ENCODE measurements at regions not wholly inside any gene's neighbourhood (a gene's known extent, or its start where the extent isn't known, plus 50 kb on each side); places are given as distances from the start of the nearest gene placed in this dataset.

- ChIA-PET CTCF (no interaction called here), POLR2A (no interaction called here)
- no peak for DNase-seq (ENCODE audit: extremely low spot score)
- TF ChIP-seq TARDBP (IDR thresholded peaks at IDR 0.05), result no peak
These were observed 126.4 kb downstream of the LCA5 start for GRCh38 chr6:79410806-79411205.

GRCh38 chr6:79408256-79408974 is 128.8 kb downstream of the LCA5 start:
- POLR2A ChIA-PET, result no interaction called here
- CTCF ChIA-PET, result no interaction called here
- no peak for DNase-seq (ENCODE audit: extremely low spot score)
- no peak for TF ChIP-seq CTBP1 (IDR thresholded peaks at IDR 0.05; ENCODE audit: borderline replicate concordance)
- TF ChIP-seq FOXM1 (IDR thresholded peaks at IDR 0.05; ENCODE audit: borderline replicate concordance), result no peak
- TF ChIP-seq NFRKB (IDR thresholded peaks at IDR 0.05), result no peak
- TF ChIP-seq PKNOX1 (IDR thresholded peaks at IDR 0.05), result no peak
- TF ChIP-seq L3MBTL2 (conservative IDR thresholded peaks at IDR 0.05), result no peak
- no peak for TF ChIP-seq BHLHE40 (IDR thresholded peaks at IDR 0.05; ENCODE audit: borderline replicate concordance)

- ChIA-PET CTCF (no interaction called here), POLR2A (interaction anchor here (0.6 kb wide), 1 partner anchor 559 kb away, joined by 3 read pairs; no protein-coding TSS in a partner anchor)
- no peak for DNase-seq (ENCODE audit: extremely low spot score)
These were observed 132.6 kb downstream of the LCA5 start for GRCh38 chr6:79404677-79405076.

GRCh38 chr6:79404261-79404660 is 133.0 kb downstream of the LCA5 start:
- no peak for DNase-seq (ENCODE audit: extremely low spot score)
- ChIA-PET POLR2A (interaction anchor here (0.6 kb wide), 1 partner anchor 559 kb away, joined by 3 read pairs; no protein-coding TSS in a partner anchor), CTCF (no interaction called here)
- TF ChIP-seq BHLHE40 (IDR thresholded peaks at IDR 0.05; ENCODE audit: borderline replicate concordance) (no peak), CTBP1 (IDR thresholded peaks at IDR 0.05; ENCODE audit: borderline replicate concordance) (no peak), ARNT (IDR thresholded peaks at IDR 0.05) (no peak), PKNOX1 (IDR thresholded peaks at IDR 0.05) (no peak), FOXM1 (IDR thresholded peaks at IDR 0.05; ENCODE audit: borderline replicate concordance) (no peak), NFRKB (IDR thresholded peaks at IDR 0.05) (no peak), FOXA1 (IDR thresholded peaks at IDR 0.05) (no peak), ELF4 (IDR thresholded peaks at IDR 0.05) (no peak), SUZ12 (IDR thresholded peaks at IDR 0.05) (no peak), LEF1 (IDR thresholded peaks at IDR 0.05; ENCODE audit: borderline replicate concordance) (no peak), HDGF (IDR thresholded peaks at IDR 0.05; ENCODE audit: borderline replicate concordance) (no peak), TARDBP (IDR thresholded peaks at IDR 0.05) (no peak), SP1 (IDR thresholded peaks at IDR 0.05) (no peak)

More at GRCh38 chr6:79404677-79405076, 132.6 kb downstream of the LCA5 start:
- no peak for TF ChIP-seq ZNF384 (IDR thresholded peaks at IDR 0.05)

GRCh38 chr6:79403563-79403962 is 133.7 kb downstream of the LCA5 start:
- POLR2A ChIA-PET, result no interaction called here
- CTCF ChIA-PET, result no interaction called here

GRCh38 chr6:79403086-79403485 is 134.1 kb downstream of the LCA5 start:
- TF ChIP-seq FOXK2 (IDR thresholded peaks at IDR 0.05), result no peak
- no peak for TF ChIP-seq HDGF (IDR thresholded peaks at IDR 0.05; ENCODE audit: borderline replicate concordance)
- TF ChIP-seq PKNOX1 (IDR thresholded peaks at IDR 0.05), result no peak
- no peak for TF ChIP-seq ZNF384 (IDR thresholded peaks at IDR 0.05)
- TF ChIP-seq SUZ12 (IDR thresholded peaks at IDR 0.05), result no peak
- TF ChIP-seq FOXA1 (IDR thresholded peaks at IDR 0.05), result no peak
- TF ChIP-seq TARDBP (IDR thresholded peaks at IDR 0.05), result no peak
- DNase-seq (ENCODE audit: extremely low spot score), result no peak
- ChIA-PET CTCF (no interaction called here), POLR2A (no interaction called here)

More at GRCh38 chr6:79403563-79403962, 133.7 kb downstream of the LCA5 start:
- TF ChIP-seq PKNOX1 (IDR thresholded peaks at IDR 0.05) (no peak), SP1 (IDR thresholded peaks at IDR 0.05) (no peak), TARDBP (IDR thresholded peaks at IDR 0.05) (no peak), BHLHE40 (IDR thresholded peaks at IDR 0.05; ENCODE audit: borderline replicate concordance) (no peak), FOXK2 (IDR thresholded peaks at IDR 0.05) (no peak), L3MBTL2 (conservative IDR thresholded peaks at IDR 0.05) (no peak), FOXA1 (IDR thresholded peaks at IDR 0.05) (no peak), FOXM1 (IDR thresholded peaks at IDR 0.05; ENCODE audit: borderline replicate concordance) (no peak), HDGF (IDR thresholded peaks at IDR 0.05; ENCODE audit: borderline replicate concordance) (no peak), SUZ12 (IDR thresholded peaks at IDR 0.05) (no peak), ARNT (IDR thresholded peaks at IDR 0.05) (no peak), NFRKB (IDR thresholded peaks at IDR 0.05) (no peak), LEF1 (IDR thresholded peaks at IDR 0.05; ENCODE audit: borderline replicate concordance) (no peak)
- DNase-seq (ENCODE audit: extremely low spot score), result no peak
